ENCODE measurements at regions not wholly inside any gene's neighbourhood (a gene's known extent, or its start where the extent isn't known, plus 50 kb on each side); places are given as distances from the start of the nearest gene placed in this dataset.

DNA sequence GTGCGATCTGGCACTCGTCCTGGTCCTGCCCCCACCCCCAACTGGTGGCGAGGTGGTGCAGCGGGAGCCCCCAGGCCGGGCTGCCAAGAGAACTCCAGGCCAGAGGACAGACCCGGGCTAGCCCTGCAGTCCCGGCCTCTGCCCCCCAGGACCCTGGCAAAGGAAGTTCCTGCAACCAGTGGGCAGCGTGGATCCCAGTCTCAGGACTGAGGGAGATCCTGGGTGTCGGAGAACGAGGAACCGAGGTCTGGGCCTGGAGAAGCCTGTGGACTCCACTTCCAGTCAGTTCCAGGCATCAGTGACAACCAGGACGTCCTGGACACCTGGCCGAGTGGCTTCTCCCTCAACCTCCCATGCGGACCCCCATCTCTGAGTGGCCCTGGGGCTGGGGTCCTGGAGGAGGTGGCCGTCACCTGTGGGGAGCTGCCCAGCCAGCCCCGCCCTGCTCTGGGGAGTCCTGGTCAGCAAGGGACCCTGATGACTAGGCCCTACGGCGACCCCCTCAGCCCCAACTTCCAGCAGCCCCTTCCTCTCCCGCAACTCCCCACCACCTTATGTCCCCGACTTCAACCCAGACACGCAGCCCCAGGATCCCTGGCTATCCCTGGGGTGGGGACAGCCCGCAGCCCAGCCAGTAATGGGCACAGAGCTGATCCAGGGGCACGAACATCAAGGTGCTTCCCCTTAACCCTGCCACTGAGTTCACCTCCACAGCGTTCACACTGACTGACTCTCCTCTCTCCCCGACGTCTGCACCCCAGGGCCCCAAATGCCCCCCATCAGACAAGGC, 53.7 kb upstream of the NKX1-1 start:
- no peak for DNase-seq

DNA sequence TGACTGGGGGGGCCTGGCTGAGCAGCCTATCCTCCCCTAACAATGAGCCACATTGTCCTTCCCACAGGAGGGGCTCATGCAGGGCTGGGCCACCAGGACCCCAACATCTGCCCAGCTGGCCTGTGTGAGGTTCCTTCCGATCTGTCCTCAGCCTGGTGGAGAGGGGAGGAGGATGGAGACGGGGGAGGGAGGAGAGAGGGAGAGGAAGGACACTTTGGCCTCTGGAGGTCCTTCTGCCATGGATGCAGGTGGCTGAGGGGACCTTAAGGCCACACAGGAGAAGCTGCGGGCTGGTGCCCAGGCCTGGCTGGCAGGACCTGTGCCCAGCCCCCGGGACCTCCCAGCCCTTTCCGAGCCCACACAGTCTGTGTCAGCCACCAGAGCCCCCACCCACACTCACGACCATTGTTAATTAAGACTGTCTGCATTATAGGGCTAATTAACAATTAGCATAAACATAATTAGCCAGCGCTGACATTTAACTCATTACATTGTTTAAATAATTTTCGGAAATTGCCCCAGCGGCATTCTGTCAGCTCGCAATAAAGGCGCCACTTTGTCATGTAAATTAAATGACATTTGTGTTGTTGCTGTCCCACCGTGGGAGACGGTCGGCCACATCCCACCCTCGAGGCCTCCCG, 53.0 kb upstream of the NKX1-1 start:
- DNase-seq, result no peak

DNA sequence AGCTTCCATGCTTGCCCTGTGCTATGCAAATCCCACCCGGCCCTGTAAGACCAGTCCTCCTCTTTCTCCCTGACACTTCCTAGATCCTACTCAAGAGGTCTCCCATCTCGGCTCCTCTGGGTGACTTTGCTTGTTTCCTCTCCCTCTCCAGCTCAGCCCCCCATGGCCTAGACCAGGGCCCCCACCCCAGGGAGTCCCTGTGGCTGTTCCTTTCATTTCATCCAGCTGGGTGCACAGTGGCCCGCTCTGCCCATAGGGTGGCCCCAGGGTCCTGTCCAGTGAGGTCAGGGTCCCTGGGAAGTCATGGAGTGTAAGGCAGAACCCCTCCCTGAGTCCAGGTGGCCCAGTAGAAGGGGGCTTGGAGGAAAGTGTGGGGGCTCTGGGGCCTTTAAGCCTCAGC, 52.3 kb upstream of the NKX1-1 start:
- no peak for DNase-seq
